Medulla oblongata (tissue), 1 donor: ENCODE measurements at regions not wholly inside any gene's neighbourhood (a gene's known extent, or its start where the extent isn't known, plus 50 kb on each side); places are given as distances from the start of the nearest gene placed in this dataset.
A peak's percentile ranks its signal among the peaks of the same experiment; 100 is the strongest.
"Not testable (repeated sequence)": the region's sequence is repeated elsewhere in the genome, so short reads cannot be mapped to it uniquely, and the experiment has no call there.

Source experiments
- DNase-seq: peaks from one replicate; pipeline ENCODE4 v3.0.0-alpha.2; 2015; ENCODE audit errors: extremely low spot score

DNA sequence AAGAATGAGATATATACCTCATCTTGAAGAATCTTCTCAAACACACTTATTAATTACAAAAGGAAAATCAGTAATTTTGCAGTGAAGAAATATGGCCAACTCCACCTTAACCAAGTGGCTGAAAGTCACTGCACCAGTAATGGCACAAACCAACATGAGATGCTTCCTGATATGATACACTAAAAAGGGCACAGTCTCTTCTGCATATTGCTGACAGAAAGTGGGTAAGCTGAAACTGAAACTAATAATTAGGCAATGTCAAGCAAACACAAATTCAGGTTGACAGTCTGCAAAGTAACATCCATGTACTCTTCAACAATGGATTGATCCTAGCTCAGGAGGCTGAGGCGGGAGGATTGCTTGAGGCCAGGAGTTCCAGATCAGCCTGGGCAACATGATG, 56.1 kb downstream of the ZNF22 start:
- not testable (repeated sequence) for DNase-seq

DNA sequence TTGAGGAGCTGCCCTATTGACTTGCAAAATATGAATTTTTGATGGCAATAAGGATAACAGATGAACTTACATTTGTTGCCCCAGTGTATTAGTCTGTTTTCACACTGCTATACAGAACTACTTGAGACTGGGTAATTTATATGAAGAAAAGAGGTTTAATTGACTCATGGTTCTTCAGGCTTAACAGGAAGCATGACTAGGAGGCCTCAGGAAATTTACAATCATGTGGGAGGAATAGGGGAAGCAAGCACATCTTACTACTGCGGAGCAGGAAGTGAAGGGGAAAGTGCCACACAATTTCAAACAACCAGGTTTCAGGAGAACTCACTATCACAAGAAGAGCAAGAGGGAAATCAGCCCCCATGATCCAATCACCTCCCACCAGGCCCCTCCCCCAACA, 57.9 kb downstream of the ZNF22 start:
- no peak for DNase-seq

DNA sequence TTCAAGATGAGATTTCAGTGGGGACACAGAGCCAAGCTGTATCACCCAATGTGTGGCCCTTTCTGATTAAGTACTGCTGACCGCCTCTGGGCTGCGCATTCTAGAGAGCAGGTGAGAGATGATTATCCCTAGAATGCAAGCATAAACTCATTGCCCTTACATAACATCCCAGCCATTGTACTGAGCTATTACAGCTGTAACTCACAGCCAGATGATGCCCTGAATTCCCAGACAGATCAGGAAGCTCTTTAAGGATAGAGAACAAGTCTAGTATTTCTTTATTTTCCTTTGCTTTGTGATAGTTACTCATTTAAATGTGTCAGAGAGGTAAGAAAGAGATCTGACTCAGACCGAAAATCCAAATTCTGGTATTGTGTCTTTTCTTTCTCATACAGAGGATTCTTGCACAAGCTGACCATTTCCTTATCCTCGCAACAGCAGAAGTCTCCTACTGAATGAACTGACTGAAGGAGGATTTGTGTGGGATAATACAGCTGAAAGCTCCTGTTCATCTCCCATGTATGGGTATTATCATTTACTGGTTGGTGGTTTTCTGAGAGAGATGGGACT, 58.4 kb downstream of the ZNF22 start:
- no peak for DNase-seq

DNA sequence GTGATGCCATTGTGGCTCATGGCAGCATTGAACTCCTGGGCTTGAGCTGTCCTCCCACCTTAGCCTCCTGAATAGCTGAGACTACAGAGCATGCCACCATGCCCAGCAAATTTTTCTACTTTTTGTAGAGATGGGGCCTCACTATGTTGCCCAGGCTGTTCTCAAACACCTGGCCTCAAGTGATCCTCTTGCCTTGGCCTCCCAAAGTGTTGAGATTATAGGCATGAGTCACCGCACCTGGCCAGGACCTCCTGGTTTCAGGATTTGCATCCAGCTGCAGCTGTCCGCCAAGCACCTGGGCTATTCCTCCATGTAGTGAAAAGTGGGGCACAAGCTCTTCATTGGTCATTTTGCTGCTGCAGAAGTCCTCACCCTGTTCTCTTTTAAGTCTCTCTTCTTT, 58.9 kb downstream of the ZNF22 start:
- no peak for DNase-seq

DNA sequence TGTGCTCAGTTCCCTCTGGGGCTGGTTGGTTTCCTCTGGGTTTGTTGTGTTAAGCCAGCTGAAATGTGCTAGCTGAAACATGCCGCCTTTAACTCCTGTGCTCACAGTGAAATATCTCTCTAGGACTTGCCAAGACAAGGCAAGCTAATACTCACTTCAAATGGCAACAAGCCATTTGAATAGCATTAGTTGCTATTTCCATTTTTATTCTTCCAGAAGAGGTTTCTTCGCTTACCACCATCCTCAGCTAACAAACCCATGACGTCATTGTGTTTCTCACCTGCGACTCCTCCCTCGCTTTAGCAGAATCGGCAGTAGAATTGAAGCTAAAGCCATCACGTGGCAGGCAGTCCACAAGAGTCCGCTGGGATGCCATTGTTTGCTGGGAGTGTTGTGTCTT, 61.3 kb downstream of the ZNF22 start:
- DNase-seq = no peak

DNA sequence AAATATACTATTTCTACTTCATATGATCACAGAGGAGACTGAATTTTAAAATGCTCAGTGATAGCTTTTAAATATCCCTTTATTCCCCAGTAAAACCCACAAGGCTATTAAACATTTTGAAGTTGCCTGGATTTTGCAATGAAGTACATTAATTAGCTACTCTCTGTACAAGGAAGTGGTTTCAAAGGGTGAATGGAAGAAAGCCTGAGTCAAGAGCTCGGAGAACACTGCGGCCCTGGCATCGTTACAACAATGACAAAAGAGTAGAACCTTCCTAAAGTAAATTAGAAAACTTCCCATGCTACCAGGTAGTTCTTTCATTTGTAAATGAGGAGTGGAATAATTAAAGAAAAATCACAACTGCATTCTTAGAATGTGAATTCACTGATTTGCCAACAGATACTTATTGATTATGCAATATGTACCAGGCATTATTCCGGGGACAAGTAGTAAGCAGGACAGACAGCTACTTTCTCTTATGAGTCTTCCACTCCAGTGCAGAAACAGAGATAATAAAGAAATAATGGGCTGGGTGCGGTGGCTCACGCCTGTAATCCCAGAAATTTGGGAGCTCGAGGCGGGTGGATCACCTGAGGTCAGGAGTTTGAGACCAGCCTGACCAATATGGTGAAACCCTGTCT, 63.0 kb downstream of the ZNF22 start:
- no peak for DNase-seq

DNA sequence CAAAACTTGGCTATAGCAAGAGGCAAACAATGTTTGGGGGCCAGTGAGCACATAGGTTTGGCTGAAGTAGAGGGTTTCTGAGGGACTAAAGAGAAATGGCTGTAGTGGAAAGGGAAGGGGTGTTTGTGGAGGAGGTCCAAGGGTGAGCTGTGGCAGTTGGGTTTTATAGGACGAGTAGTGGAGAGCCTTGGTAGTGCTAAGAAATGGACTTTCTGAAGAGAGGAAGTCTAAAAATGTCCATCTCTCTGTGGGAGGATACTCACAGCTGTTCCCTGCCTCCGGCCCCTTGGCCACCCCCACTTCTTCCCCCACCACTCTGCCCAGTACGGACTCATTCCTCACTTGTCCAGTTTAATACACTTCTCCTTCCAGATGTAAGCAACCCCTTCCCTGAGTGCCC, 64.3 kb downstream of the ZNF22 start:
- DNase-seq = no peak

DNA sequence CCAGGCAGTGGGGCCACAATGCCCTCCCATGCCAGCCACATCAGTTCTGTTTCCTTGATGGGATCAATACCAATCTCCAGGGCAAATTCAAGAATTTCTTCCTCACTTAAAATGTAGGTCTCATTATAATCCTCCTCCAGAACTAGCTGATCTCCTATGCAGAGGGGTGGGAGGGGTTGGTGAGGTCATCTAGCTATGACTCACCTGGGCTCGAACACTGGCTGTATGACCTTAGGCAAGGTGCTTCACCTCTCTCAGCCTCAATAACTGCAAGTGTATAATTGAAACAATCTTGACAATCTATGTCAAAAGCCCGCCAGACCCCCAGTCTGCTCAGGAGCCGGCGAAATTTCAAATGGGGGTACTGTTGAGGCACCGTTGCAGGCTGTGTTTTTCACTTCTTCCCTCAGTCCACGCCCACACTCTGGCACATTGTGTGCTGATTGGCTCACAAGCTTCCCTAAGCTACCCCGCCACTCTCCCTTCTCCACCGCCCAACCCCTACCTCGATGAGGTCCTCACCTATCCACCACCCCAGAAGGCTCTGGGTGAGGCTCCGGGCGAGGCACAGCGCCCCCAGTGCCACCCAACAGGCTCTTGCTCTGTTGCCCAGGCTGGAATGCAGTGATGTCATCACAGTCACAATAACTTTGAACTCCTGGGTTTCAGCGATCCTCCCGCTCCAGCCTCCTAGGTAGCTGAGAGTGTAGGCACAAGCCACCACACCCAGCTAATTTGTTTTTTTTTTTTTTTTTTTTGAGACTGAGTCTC, 70.5 kb downstream of the ZNF22 start:
- DNase-seq = no peak

DNA sequence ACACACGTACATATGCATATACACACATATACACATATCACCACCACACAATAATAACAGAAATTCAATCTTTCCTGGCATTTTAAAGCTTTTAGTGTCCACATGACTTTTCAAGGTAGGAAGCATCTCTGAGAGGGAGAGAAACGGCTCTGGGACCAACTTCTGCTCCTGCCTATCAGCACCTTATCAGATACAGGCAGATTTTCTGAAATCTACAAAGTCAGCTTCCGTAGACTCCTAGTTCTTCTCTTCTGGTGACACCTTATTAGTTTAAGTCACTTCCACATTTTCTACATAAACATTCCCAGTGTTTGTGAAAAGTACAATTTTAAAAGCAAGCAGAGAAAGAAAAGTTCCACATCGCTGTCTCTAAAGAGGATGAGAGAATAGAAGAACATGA, 74.5 kb downstream of the ZNF22 start:
- no peak for DNase-seq

DNA sequence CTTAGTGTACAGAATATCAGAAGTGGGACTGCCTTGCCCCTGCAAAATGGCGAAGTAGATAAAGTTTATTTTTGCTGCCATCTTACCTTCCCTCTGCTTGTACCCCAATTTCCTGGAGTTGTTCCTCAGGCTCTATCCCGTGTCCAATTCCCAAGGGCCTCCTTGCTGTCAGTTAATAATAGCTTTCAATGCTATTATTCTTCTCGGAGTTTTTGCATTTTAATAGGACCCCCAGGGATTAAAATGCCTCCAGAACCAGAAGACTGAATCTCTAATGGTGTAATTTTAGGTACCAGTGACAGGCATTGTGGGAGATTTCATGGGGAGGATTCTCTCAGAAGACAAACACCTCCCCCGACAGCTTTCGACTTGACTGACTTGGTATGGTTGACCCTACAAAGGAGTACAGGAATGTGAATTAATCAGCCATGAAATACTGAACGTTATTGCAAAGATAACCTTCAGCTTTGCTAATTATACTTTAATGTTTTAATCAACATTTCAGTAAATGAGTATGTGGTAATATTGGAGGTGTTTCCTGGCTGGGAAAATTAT, 75.2 kb downstream of the ZNF22 start:
- no peak for DNase-seq

DNA sequence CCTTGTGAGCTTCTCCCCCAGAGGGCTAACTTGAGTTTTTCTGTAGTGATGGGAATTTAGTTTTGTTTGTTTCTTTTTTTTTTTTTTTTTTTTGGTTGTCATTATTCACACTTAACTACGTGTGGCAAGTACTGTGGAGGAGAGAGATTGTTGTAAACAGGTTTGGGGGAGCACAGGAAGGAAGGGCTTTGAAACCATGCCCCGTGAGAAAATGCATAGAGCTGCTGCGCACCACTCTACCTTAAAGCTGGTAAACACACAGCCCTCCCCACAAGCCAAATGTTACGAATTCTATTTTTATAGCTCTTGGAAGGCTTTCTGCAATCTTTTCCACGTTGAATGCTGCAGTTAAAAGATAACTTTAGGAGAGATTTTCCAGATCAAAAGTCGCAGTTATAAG, 76.2 kb downstream of the ZNF22 start:
- no peak for DNase-seq

DNA sequence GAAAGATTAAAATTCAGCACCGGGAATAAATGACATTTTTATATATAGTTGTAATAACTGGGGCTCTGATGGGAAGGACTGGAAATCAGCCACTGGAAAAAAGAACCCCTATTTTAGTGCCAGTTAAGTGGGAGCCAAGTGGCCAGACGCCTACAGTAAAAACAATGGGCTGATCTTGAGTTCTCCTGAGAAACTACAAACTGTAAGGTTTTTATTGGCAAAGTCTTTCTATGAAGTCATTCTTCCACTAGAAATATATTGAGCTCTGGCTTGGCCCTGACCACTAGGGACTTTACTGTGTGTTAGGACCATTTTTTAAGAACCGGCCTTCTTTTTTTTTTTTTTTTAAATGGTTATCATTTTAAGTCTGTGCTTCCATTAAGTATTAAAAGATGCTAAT, 79.6 kb downstream of the ZNF22 start:
- DNase-seq = no peak

DNA sequence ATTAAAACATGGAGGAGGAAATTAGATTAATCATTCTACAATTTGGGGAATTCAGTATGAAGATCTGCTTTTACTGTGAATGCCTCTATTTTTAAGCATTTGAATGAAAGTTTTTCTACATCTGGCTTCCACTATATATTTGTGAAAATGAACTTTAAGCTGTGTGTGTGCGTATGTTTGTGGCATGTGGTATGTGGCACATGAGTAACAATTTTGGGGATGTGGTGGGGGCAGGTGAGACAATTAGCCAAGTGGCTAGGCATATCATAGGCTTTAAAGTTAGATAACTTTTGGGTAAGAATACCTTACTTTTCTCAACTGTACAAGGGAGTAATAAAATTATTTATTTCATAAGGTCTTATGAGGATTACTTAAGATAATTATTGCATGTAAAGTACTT, 81.5 kb downstream of the ZNF22 start:
- DNase-seq = no peak

DNA sequence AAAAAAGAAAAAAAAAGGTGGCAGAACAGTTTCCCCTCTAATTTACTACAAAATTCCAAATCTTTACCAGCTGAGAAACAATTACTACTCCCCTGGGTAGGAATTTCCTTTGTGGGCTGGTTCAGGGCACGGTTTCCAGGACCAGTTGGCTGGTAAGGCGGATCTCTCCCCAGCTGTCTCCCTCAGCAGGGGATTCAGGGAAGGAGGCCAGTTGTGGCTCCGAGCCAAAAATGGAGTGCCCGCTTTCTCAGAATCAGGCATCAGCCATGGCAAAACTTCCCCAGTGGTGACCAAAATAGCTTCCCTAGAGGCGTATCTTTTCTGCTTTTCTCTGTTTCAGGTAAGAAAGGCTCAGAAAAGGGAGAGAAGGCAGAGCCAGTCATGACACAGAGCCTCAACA, 91.2 kb downstream of the ZNF22 start:
- DNase-seq = peak; percentile 41

DNA sequence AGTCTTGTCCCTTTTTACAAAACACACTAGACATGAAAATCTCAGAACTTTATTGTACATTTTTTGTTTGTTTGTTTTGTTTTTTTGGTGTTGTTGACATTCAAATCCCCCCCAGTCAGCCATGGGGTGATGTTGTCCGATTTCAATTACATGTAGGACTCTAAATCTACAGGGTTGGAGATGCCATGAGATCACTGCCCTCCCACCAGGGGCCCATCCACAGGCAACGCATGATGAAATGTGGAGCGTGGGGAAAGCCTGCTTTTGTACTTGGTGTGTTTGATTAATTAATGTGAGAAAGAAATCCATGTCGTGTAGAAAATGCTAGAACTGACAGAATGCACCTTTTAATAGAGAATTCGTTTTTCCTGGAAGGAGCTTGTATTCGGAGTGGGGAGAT, 93.2 kb downstream of the ZNF22 start:
- no peak for DNase-seq

DNA sequence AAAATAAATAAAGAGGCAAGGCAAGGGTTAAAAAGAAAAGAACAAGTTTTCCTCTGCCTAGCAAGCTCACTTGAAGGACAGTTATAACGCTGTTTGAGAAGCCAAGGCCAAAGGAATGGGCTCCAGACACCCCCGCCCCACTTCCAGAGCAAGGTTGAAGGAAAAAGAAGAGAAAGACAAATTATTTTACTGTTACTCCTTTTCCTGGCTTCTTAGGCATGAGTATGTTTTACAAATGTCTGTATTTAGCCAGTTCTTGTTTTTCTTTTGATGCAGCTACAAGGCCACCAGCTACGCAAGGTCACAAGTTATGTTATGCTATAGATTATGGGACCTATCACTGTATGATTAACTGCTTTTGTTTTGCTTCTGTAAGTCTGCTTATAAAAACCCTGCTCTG, 94.6 kb downstream of the ZNF22 start:
- DNase-seq = no peak

DNA sequence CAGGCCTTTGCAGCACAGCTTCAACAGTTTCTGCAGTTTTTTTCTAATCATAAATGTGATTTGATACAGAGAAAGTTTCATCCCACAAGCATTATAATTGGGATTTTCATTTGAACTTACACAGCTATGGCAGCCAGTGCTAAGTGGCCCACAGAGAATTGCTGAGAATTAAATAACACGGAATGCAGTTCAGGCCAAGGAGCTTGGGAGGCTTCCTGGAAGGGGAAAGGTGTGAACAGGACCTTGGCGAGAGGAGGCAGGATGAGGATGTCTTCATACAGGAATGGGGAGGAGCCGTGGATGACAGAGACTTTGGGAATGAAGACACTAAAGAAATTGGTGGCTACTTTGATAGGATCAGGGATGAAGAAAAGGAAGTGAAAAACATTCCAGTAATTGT, 95.3 kb downstream of the ZNF22 start:
- no peak for DNase-seq

DNA sequence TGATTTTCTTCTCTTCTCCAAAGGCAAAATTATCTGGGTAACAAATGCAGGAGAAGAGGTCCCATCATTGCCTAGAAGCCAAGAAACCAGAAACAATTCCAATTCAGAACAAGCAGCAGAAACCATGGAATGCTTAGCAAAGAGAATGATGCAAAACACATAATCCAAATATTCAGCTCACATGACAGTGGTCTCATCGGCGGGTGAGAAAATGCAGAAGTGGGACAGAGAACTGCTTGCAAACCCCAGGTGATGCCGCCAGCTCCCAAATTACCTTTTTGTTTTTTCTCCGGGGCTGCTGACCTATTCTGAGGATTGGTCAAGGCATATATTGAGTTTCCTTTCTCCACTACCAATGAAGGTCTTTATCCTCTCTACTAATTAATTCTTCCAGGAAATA, 99.7 kb downstream of the ZNF22 start:
- DNase-seq = no peak

DNA sequence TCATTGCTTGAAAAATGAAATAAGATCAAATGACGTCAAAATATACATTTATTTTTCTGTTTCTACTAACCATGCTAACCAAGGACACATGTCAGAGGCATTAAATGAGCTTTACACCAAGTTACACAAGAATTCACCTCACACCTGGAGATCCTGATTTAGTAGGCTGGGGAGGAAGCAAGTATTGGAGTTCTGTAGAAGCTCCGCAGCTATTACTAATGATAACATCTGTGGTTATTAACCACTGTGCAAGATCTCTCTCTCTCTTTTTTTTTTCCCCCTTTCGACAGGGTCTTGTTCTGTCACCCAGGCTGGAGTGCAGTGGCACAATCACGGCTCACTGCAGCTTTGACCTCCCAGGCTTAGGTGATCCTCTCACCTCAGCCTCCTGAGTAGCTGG, 104.0 kb downstream of the ZNF22 start:
- no peak for DNase-seq

DNA sequence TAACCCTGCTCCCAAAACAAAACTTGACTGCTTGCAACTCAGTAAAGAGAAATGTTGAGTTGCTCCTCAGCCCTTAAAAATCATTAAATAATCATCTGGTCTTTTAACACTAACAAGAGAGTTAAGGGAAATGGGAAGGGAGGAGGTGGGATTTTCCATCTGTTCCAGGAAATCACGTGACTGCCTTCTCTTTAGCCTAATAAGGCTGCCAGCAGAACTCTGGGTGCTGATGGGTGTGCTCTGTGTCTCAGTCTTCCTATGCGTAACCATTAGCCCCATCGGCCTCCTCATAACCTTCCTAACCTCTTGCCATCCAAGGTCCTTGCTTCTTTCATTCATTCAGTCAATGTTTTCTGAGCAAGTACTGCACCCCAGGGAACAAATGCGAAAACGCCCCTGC, 104.6 kb downstream of the ZNF22 start:
- DNase-seq = not testable (repeated sequence)

DNA sequence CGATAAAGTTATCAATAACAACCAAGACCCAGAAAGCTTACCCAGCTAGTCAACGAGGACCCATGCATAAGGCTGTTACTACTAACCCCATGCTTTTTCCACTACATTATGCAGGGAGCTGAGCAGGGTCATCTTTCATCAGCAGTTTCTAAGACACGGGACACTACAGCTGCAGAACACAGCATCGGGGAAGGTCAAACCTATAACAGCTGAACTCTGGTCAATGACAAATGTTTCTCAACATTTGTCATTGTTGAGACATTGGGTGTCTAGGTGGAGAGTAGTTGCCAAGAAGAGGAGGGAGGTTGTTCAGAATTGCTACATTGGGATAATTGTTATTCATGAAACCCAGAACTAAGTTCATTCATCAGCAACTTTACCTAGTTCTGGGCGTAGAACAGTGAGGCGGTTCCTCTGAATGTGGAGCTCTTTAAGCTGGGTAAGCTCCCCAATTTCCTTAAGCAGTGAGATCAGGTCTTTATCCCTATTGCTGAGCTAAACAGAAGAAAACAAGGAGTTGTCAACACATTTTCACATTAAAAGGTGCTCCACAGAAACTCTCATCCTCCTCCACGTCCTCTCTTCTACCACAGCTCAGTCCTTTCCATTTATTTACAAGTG, 105.6 kb downstream of the ZNF22 start:
- DNase-seq = no peak

DNA sequence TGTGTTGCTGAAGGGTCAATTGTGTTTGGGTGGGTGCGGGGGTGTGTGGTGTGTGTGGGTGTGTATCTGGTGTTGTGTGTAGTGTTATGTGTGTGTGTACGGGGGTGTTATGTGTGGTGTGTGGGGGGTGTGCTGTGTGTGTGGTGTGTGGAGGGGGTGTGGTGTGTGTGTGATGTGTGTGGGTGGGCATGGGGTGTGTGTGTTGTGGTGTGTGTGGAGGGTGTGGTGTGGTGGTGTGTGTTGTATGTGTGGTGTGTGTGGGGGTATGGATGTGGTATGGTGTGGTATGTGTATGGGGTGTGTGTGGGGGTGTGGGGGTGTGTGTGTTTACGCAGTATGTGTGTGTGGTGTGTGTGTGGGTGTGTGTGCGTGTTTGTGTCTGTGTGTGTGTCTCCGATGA, 110.8 kb downstream of the ZNF22 start:
- DNase-seq = no peak

DNA sequence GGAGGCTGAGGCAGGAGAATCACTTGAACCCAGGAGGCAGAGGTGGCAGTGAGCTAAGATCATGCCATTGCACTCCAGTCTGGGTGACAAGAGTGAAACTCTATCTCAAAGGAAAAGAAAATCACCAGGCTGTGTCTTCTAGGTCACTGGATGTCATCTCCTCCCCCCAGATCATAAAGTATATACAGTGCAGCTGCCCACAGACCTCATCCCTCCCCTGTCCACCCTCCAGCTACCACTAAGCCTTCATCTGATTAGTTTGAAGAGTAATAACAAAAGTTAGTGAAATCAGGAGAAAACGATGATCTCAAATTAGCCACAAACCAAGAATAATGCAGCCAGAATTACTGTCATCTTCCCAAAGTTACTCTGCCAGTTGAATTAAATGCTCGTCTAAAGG, 117.2 kb downstream of the ZNF22 start:
- not testable (repeated sequence) for DNase-seq
